DMS114 treated with DMSO at 0.1 percent for 48 hours (cell line): ENCODE measurements at regions not wholly inside any gene's neighbourhood (a gene's known extent, or its start where the extent isn't known, plus 50 kb on each side); places are given as distances from the start of the nearest gene placed in this dataset.
"Not testable (repeated sequence)": the region's sequence is repeated elsewhere in the genome, so short reads cannot be mapped to it uniquely, and the experiment has no call there.

ENCODE experiments used
- DNase-seq: peaks from one replicate; lab custom pipeline; 2025; ENCODE audit not compliant: unreplicated experiment; lab: John Stamatoyannopoulos, UW

- DNase-seq, result no peak
Measured at GRCh38 chr6:71049198-71049770, 92.4 kb upstream of the B3GAT2 start.

GRCh38 chr6:71053475-71053874 lies 96.6 kb upstream of the B3GAT2 start:
- DNase-seq, result no peak

GRCh38 chr6:71056656-71057055 lies 99.8 kb upstream of the B3GAT2 start:
- DNase-seq, result no peak

- no peak for DNase-seq
Measured at GRCh38 chr6:71066153-71066552, 109.3 kb upstream of the B3GAT2 start.

GRCh38 chr6:71067816-71068215 lies 111.0 kb upstream of the B3GAT2 start:
- DNase-seq, result no peak

GRCh38 chr6:71072508-71072907 lies 115.6 kb upstream of the B3GAT2 start:
- no peak for DNase-seq

- no peak for DNase-seq
Measured at GRCh38 chr6:71077655-71078054, 120.8 kb upstream of the B3GAT2 start.

GRCh38 chr6:71079677-71080076 lies 122.8 kb upstream of the B3GAT2 start:
- DNase-seq, result no peak

GRCh38 chr6:71080133-71080532 lies 123.3 kb upstream of the B3GAT2 start:
- no peak for DNase-seq

GRCh38 chr6:71080826-71081225 lies 124.0 kb upstream of the B3GAT2 start:
- no peak for DNase-seq

- no peak for DNase-seq
Measured at GRCh38 chr6:71082033-71082650, 125.3 kb upstream of the B3GAT2 start.

GRCh38 chr6:71083308-71083820 lies 126.5 kb upstream of the B3GAT2 start:
- no peak for DNase-seq

- DNase-seq, result no peak
Measured at GRCh38 chr6:71088166-71088565, 131.3 kb upstream of the B3GAT2 start.

GRCh38 chr6:71090217-71090616 lies 133.4 kb upstream of the B3GAT2 start:
- DNase-seq, result no peak

- DNase-seq, result no peak
Measured at GRCh38 chr6:71091167-71091566, 134.3 kb upstream of the B3GAT2 start.

GRCh38 chr6:71091956-71092355 lies 135.1 kb upstream of the B3GAT2 start:
- DNase-seq, result no peak

GRCh38 chr6:71097264-71097663 lies 140.4 kb upstream of the B3GAT2 start:
- DNase-seq, result not testable (repeated sequence)

- no peak for DNase-seq
Measured at GRCh38 chr6:71099649-71100048, 142.8 kb upstream of the B3GAT2 start.

GRCh38 chr6:71103130-71103529 lies 146.3 kb upstream of the B3GAT2 start:
- DNase-seq, result no peak

GRCh38 chr6:71103641-71104040 lies 146.8 kb upstream of the B3GAT2 start:
- DNase-seq, result no peak

GRCh38 chr6:71106276-71106675 lies 149.4 kb upstream of the B3GAT2 start:
- no peak for DNase-seq

- no peak for DNase-seq
Measured at GRCh38 chr6:71107911-71108420, 151.1 kb upstream of the B3GAT2 start.

- DNase-seq, result no peak
Measured at GRCh38 chr6:71114544-71114943, 157.7 kb upstream of the B3GAT2 start.
